ENCODE measurements at regions not wholly inside any gene's neighbourhood (a gene's known extent, or its start where the extent isn't known, plus 50 kb on each side); places are given as distances from the start of the nearest gene placed in this dataset.

DNA sequence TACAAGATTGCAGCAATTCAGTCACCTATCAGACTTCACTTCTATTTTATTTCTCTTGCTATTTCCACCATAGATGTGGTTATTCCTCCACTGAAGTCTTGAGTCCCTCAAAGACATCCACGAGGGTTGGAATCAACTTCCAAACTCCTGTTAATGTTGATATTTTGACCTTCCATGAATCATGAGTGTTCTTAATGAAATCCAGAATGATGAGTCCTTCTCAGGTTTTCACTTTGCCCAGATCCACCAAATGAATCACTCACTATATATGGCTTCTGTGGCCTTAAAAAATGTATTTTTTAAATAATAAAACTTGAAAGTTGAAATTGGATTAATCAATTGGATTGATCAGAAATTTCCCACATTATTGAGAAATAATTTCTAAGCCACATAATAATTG, 1821.0 kb downstream of the EFNA5 start:
- Mint-ChIP-seq H3K27me3 (ENCODE audit: unreplicated experiment) (no peaks in the 10 kb centered on the region), H3K9me3 (ENCODE audit: unreplicated experiment) (no peaks in the 10 kb centered on the region), H3K36me3 (ENCODE audit: low read depth, unreplicated experiment) (no peaks in the 10 kb centered on the region), H3K27ac (ENCODE audit: unreplicated experiment) (no peak overlapping the region), H3K4me1 (ENCODE audit: unreplicated experiment) (no peaks in the 10 kb centered on the region), H3K4me3 (ENCODE audit: unreplicated experiment) (no peak overlapping the region)
- DNase-seq (ENCODE audit: low spot score) = no peak
- TF ChIP-seq, protein P1, sequence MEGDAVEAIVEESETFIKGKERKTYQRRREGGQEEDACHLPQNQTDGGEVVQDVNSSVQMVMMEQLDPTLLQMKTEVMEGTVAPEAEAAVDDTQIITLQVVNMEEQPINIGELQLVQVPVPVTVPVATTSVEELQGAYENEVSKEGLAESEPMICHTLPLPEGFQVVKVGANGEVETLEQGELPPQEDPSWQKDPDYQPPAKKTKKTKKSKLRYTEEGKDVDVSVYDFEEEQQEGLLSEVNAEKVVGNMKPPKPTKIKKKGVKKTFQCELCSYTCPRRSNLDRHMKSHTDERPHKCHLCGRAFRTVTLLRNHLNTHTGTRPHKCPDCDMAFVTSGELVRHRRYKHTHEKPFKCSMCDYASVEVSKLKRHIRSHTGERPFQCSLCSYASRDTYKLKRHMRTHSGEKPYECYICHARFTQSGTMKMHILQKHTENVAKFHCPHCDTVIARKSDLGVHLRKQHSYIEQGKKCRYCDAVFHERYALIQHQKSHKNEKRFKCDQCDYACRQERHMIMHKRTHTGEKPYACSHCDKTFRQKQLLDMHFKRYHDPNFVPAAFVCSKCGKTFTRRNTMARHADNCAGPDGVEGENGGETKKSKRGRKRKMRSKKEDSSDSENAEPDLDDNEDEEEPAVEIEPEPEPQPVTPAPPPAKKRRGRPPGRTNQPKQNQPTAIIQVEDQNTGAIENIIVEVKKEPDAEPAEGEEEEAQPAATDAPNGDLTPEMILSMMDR (IDR thresholded peaks at IDR 0.05; ENCODE audit: unreplicated experiment) = no peak

DNA sequence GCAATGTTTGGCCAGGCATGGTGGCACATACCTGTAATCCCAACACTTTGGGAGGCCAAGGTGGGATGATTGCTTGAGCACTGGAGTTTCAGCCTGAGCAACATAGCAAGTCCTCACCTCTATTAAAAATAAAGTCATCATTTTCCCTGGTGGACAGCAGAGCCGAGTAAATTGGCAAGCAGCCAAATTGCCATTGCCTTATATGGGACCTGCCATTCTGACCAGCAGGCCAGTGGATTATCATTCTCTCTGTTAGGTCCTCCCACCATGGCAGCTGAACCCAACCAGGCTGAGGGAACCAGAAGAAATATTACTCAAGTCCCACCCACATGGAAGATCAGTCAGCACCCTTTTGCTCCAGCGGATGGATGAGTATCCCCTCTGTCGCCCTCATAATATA, 1829.9 kb downstream of the EFNA5 start:
- Mint-ChIP-seq H3K9me3 (ENCODE audit: unreplicated experiment) (no peaks in the 10 kb centered on the region), H3K36me3 (ENCODE audit: low read depth, unreplicated experiment) (no peaks in the 10 kb centered on the region), H3K4me1 (ENCODE audit: unreplicated experiment) (no peaks in the 10 kb centered on the region), H3K27me3 (ENCODE audit: unreplicated experiment) (no peaks in the 10 kb centered on the region), H3K4me3 (ENCODE audit: unreplicated experiment) (no peak overlapping the region), H3K27ac (ENCODE audit: unreplicated experiment) (no peak overlapping the region)
- TF ChIP-seq, protein P1 (IDR thresholded peaks at IDR 0.05; ENCODE audit: unreplicated experiment) = no peak
- no peak for DNase-seq (ENCODE audit: low spot score)

DNA sequence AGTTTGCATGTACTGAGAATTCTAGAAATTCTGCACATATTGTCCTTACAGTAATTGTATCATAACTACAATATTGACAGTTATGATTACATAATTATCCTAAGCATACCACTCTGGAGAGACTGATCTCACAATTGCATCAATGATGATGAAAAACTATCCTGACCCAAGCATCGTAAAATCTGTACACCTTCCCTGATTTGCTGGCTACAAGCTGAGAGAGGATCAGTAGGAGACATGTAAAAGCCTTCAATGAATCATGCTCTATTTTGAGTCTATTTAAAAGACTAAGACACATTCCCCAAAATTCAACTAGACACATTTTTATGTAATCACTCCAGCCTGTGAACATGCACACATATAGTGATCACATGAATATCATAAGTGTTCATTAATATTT, 1833.8 kb downstream of the EFNA5 start:
- Mint-ChIP-seq H3K27me3 (ENCODE audit: unreplicated experiment) (no peaks in the 10 kb centered on the region), H3K36me3 (ENCODE audit: low read depth, unreplicated experiment) (no peaks in the 10 kb centered on the region), H3K9me3 (ENCODE audit: unreplicated experiment) (no peaks in the 10 kb centered on the region), H3K27ac (ENCODE audit: unreplicated experiment) (no peak overlapping the region), H3K4me3 (ENCODE audit: unreplicated experiment) (no peak overlapping the region), H3K4me1 (ENCODE audit: unreplicated experiment) (no peaks in the 10 kb centered on the region)
- TF ChIP-seq, protein P1 (IDR thresholded peaks at IDR 0.05; ENCODE audit: unreplicated experiment) = no peak
- no peak for DNase-seq (ENCODE audit: low spot score)

DNA sequence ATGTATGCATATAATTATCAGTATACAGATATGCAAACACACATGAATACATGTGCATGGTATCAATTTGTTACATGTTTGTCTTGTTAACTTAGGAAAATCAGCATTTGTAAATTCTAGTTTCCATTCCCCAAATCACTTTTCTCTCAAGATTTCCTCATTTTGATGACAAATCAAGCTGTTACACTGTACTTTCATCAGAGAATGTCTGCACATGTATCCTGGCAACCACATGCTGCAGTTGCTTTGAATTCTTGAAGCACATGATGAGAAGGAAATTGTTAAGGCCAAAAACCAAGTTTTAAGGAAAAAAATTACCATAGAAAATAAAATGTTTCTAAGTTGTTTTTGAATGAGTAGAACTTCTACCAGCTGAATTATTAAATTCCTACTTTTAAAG, 1834.5 kb downstream of the EFNA5 start:
- Mint-ChIP-seq H3K36me3 (ENCODE audit: low read depth, unreplicated experiment) (no peaks in the 10 kb centered on the region), H3K4me1 (ENCODE audit: unreplicated experiment) (no peaks in the 10 kb centered on the region), H3K27ac (ENCODE audit: unreplicated experiment) (no peak overlapping the region), H3K9me3 (ENCODE audit: unreplicated experiment) (no peaks in the 10 kb centered on the region), H3K27me3 (ENCODE audit: unreplicated experiment) (no peaks in the 10 kb centered on the region), H3K4me3 (ENCODE audit: unreplicated experiment) (no peak overlapping the region)
- DNase-seq (ENCODE audit: low spot score) = no peak
- TF ChIP-seq, protein P1 (IDR thresholded peaks at IDR 0.05; ENCODE audit: unreplicated experiment) = no peak

DNA sequence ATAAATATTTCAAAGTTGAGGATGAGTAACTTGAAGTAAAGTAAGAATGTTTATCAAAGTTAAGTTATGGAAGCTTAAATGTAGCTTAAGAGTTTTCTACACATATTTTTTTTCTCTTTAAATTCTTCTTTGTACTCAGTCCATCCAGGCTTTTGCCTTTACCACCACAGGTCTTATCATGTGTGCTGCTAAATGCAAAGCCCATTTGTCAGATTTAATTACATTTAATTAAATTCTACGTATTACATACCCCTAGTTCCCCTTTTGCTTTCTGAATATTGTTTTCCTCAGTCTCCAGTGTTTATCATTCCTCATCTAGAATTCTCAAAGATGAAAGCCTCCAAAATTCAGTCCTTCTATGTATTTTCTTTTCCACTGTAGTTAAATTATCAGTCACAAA, 1841.9 kb downstream of the EFNA5 start:
- Mint-ChIP-seq H3K4me1 (ENCODE audit: unreplicated experiment) (no peaks in the 10 kb centered on the region), H3K9me3 (ENCODE audit: unreplicated experiment) (no peaks in the 10 kb centered on the region), H3K27me3 (ENCODE audit: unreplicated experiment) (no peaks in the 10 kb centered on the region), H3K36me3 (ENCODE audit: low read depth, unreplicated experiment) (no peaks in the 10 kb centered on the region), H3K27ac (ENCODE audit: unreplicated experiment) (no peak overlapping the region), H3K4me3 (ENCODE audit: unreplicated experiment) (no peak overlapping the region)
- TF ChIP-seq, protein P1 (IDR thresholded peaks at IDR 0.05; ENCODE audit: unreplicated experiment) = no peak
- DNase-seq (ENCODE audit: low spot score) = no peak

All from endothelial cell (in vitro differentiated cells).